HG02642 (cell line): ENCODE measurements at regions not wholly inside any gene's neighbourhood (a gene's known extent, or its start where the extent isn't known, plus 50 kb on each side); places are given as distances from the start of the nearest gene placed in this dataset.
"Not testable (repeated sequence)": the region's sequence is repeated elsewhere in the genome, so short reads cannot be mapped to it uniquely, and the experiment has no call there.

Source experiments
- ATAC-seq: cut with Tn5 transposase; IDR thresholded peaks from one replicate; pipeline ENCODE4 v1.9.1; 2021; ENCODE audit warnings: mild to moderate bottlenecking; ENCODE audit not compliant: unreplicated experiment, poor library complexity

- no peak for ATAC-seq
Observed at GRCh38 chr3:83251490-83251889, 1490.0 kb upstream of the GBE1 start.

DNA sequence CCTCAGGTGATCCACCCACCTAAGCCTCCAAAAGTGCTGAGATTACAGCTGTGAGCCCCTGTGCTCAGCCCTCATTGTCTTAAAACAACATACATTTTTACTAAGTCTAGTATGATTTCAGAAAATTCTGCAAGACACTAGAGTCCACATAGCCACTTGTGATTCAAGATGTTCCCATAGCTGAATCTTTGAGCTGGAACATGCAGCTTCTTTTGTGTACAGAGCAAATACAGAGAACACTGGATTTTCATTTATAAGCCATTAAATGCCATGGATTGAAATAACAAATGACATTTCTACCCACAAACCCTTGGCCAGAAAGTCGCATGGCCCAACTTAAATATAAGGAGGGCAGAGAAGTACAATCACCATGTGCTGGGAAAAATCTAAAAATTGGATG lies 1489.2 kb upstream of the GBE1 start:
- no peak for ATAC-seq

GRCh38 chr3:83248454-83248853 lies 1487.0 kb upstream of the GBE1 start:
- no peak for ATAC-seq

DNA sequence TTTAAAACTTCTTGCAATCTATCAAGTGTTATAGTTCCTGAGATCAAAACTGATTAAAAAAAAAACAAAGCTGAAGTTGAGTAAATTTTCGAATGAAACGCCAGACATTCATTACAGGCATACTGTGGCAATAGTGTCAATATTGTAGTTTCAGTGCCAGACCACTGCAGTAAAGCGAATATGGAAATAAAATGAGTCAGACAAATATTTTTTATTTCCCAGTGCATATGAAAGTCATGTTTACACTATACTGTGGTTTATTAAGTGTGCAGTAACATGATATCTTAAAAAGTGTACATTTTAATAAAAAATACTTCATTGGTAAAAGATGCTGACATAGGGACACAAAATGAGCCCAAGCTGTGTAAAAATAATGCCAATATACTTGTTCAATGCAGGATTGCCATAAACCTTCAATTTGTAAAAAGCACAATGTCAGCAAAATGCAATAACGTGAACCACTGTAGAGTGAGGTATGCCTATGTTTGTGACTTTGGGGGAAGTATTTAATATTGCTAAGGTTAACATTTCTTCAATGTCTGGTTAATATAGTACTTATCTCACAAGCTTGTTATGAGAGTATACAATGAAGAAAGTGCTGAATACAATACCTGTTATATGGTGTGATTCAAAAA lies 1473.9 kb upstream of the GBE1 start:
- no peak for ATAC-seq

DNA sequence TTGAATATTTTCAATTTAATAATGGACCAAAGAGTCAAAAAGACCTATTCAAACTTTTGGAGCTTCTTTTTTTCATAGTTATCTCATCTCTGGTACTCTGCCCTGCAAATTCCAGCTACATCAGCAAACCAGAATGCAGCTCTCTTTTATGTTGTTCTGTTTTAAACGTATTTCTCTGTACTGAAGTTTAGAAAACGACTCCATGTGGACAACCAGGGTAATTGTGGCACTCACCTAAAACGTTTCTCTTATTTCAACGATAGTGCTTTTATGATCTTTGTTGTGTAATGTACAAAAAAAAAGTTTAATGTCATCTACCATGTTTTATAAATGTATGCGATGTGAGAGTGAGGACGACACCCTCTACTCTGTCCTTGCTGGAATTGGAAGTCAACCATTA lies 1472.3 kb upstream of the GBE1 start:
- no peak for ATAC-seq

DNA sequence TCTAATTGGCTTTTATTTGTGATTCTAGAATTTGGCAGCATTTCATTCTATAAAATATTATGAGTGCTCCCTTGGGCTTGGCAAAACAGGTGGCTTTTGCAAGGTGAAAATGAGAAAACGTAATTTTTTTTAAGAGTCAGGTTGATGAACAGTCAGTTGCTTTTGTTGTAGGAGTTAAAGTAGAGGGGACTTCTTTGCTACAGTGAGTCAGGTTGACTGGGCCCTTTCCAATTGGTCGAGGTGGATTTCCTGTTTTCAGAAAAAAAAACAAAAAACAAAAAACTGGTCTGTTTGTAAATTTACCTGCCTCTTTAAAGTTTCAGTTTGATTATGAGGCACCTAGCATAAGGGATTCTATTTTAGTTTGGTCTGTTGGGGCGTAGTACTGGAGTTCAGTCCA lies 1469.4 kb upstream of the GBE1 start:
- ATAC-seq: no peak

DNA sequence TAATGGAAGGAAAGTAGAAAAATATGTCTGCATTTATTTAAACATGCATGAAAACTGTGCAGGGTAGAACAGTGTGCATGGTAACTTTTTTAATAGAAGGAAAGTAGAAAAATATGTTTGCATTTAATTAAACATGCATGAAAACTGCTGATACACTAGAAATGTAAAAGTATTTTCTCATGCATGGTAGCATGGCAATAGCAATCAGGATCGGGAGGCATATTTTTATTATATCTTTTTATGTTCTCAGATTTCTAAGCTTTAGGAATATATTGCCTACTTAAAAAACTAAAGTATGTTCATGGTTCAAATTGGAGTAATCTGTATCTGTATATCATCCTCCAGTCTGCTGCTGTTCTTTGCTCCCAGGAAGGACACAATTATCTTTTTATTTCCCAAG lies 1468.9 kb upstream of the GBE1 start:
- ATAC-seq: no peak

DNA sequence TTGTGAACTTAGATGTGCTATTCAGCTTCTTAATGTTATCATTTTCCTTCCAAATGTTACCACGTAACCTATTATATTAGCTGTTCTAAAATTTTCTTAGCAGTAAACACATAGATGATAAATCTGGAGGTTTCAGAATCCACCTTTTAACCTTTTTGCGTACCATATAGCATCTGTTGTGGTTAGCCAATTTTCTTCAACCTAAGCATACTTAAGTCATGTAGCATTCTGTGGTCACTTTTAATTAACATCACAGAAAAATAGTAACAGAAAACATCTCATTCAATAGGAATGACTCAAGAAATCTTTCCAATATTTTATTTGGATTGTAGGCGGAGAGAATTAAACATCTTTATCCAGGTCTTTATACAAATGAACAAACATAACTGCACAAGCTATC lies 1465.3 kb upstream of the GBE1 start:
- ATAC-seq: no peak

GRCh38 chr3:83224101-83224868 lies 1462.8 kb upstream of the GBE1 start:
- ATAC-seq: no peak

DNA sequence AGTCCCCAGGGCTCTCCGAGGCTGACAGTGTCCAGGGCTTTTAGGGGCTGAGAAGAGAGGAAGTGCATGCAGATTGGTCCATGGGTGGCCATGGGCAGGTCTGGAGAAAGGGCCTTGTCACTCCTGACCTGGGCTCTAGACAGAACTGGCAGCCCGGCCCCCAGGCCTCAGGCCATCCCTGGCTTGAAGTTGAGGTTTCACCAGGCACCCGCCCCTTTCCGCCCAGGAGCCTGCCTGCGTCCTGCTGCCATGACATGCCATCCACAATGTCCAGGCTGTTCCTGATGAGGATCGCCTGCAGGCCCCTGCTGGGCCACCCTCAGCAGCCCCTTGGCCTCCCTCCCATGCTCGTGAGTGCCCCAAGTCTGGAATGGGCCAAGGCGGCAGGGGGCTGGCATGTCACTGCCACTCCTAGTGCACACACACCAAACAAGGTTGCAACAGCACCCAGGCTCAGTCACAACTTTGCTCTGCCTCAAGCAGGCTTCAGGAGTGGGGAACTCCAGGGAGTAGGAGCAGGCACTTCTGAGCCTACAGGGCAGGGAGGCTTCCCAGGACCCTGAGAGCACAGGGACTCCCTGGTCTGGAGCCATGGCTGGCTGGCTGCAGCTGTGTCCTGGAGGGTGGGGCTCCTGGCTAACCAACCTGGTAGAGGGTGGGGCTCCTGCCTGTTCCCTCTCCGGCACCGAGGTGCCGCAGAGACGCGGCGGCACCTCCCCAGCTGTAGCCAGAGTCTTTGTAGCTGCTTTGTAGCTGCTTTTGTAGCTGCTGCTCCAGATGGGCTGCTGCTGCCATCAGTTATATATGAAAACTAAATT lies 1457.1 kb upstream of the GBE1 start:
- ATAC-seq: no peak

- ATAC-seq: not testable (repeated sequence)
Observed at GRCh38 chr3:83217595-83218118, 1456.2 kb upstream of the GBE1 start.

GRCh38 chr3:83216919-83217594 lies 1455.6 kb upstream of the GBE1 start:
- no peak for ATAC-seq

DNA sequence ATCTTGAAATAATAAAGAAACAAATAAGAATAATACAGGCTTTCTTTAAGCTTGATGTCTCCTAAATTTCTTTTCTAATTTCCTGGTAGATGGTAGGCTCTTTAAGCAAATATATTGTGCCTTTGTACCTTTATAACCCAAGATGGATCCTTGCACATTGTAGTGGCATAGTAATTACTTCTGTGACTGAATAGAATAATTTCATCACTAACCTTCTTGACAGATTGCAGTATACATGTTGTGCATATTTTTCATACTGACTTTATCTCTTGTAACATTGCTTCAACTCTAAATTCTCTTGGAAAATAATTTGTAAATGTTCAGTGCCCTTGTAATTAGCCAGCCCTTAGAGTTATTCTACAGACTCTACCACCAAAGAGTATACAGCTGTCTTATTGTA lies 1433.8 kb upstream of the GBE1 start:
- ATAC-seq: no peak

DNA sequence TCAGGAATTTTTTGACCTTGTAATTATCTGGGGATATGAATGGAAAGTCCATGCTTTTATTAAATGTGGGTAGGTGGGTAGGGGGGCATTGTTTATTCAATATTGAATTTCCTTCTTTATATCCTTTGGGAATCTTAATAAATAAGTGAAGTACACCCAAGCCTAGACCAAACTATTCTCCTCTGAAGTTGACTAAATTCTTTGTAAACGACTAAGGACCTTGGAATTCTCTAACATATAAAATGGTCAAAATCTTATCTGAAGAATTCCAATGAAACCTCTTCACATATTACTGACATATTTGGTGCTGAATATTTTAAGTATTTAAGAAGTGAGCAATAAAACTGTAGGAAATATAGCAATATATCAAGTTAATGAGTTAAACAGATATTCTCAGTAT lies 1432.1 kb upstream of the GBE1 start:
- ATAC-seq: no peak

- no peak for ATAC-seq
Observed at GRCh38 chr3:83189634-83190033, 1428.2 kb upstream of the GBE1 start.

DNA sequence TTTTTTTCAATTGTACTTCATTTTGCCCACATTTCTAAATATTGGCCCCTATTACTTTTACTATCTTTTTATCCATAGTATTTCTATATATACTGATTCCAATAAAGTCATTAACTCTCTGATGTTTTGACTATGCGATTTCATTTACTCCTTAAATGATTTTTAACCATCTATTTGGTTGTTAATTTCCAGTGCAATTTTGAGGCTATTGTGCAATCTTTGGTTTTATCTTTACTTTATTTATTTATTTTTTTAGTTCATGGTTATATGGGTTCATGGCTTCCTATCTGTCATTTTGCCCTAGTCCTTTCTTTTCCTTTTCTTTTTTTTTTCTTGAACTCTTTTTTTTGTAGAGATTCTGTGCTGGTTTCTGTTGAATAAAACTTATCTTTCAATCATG lies 1408.0 kb upstream of the GBE1 start:
- ATAC-seq: no peak

GRCh38 chr3:83150896-83151295 lies 1389.5 kb upstream of the GBE1 start:
- ATAC-seq: no peak

DNA sequence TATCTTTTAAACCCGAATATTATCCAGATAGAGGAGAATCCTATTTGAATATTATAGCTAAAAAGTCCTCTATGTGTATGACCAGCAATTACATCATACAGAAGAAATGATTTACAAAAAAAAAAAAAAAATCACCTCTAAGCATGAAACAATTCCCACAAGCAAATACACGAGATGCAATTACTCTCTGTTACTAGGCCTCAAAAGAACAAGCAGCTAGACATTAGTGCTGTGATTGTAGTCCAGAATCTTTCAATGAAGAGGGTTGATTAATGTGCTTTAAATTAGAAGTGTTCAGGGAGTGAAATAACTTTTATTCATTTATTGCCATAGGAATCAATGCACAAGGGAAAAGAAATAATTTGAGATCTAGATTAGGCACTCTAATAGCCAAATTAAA lies 1379.5 kb upstream of the GBE1 start:
- ATAC-seq: no peak

- ATAC-seq: no peak
Observed at GRCh38 chr3:83131236-83131635, 1369.8 kb upstream of the GBE1 start.

- no peak for ATAC-seq
Observed at GRCh38 chr3:83122774-83123350, 1361.4 kb upstream of the GBE1 start.
